AG09309 (cell line): ENCODE measurements at regions not wholly inside any gene's neighbourhood (a gene's known extent, or its start where the extent isn't known, plus 50 kb on each side); places are given as distances from the start of the nearest gene placed in this dataset.
A peak's percentile ranks its signal among the peaks of the same experiment; 100 is the strongest.
"Not testable (repeated sequence)": the region's sequence is repeated elsewhere in the genome, so short reads cannot be mapped to it uniquely, and the experiment has no call there.

Experiments
- DNase-seq: peaks from one replicate; pipeline ENCODE4 v3.0.0-alpha.2; 2010; ENCODE audit warnings: low read depth
- H3K4me3 ChIP-seq: 2 replicates; pipeline ENCODE4 v1.5.1; 2011; ENCODE audit warnings: mild to moderate bottlenecking, low read depth, low read length, moderate library complexity; ENCODE audit not compliant: control insufficient read depth
- CTCF ChIP-seq: IDR thresholded peaks from 2 replicates; pipeline ENCODE4 v1.5.1; 2011; ENCODE audit warnings: mild to moderate bottlenecking, low read depth, low read length, inconsistent platforms; ENCODE audit not compliant: insufficient read depth, control insufficient read depth; ENCODE audit errors: missing control alignments

- no peak overlapping the region for H3K4me3 ChIP-seq
- peak; percentile 96 for DNase-seq
- no peak for TF ChIP-seq CTCF
Measured at GRCh38 chr6:11315743-11316437, 83.4 kb upstream of the NEDD9 start.

GRCh38 chr6:11313207-11313606 is 80.7 kb upstream of the NEDD9 start:
- no peak for TF ChIP-seq CTCF
- DNase-seq, result no peak

GRCh38 chr6:11311970-11312369 is 79.5 kb upstream of the NEDD9 start:
- TF ChIP-seq CTCF, result no peak
- no peak for DNase-seq

More at GRCh38 chr6:11313207-11313606, 80.7 kb upstream of the NEDD9 start:
- H3K4me3 ChIP-seq, result no peak overlapping the region

GRCh38 chr6:11309947-11310665 is 77.6 kb upstream of the NEDD9 start:
- no peak for TF ChIP-seq CTCF
- no peak overlapping the region for H3K4me3 ChIP-seq
- no peak for DNase-seq

More at GRCh38 chr6:11311970-11312369, 79.5 kb upstream of the NEDD9 start:
- H3K4me3 ChIP-seq, result no peak overlapping the region

GRCh38 chr6:11307226-11307625 is 74.8 kb upstream of the NEDD9 start:
- no peak for TF ChIP-seq CTCF
- H3K4me3 ChIP-seq, result no peak overlapping the region
- DNase-seq, result no peak

GRCh38 chr6:11304946-11305345 is 72.5 kb upstream of the NEDD9 start:
- no peak overlapping the region for H3K4me3 ChIP-seq
- no peak for TF ChIP-seq CTCF
- DNase-seq, result no peak

GRCh38 chr6:11299876-11300428 is 67.5 kb upstream of the NEDD9 start:
- not testable (repeated sequence) for DNase-seq, H3K4me3 ChIP-seq

- not testable (repeated sequence) for H3K4me3 ChIP-seq, DNase-seq
Measured at GRCh38 chr6:11299421-11299784, 66.9 kb upstream of the NEDD9 start.
